Fibroblast of lung (primary cell): ENCODE measurements at regions not wholly inside any gene's neighbourhood (a gene's known extent, or its start where the extent isn't known, plus 50 kb on each side); places are given as distances from the start of the nearest gene placed in this dataset.

ENCODE experiments used
- DNase-seq, 2 donors: peaks; one replicate each; pipeline versions ENCODE4 v3.0.0 to v3.0.0-alpha.2; 2010; ENCODE audit warnings: low read depth in 2 of 2
- H2AFZ ChIP-seq: 2 replicates; pipeline ENCODE4 v1.5.1; 2012; ENCODE audit warnings: low read length, control low read depth, inconsistent platforms
- H3K27ac ChIP-seq: 2 replicates; pipeline ENCODE4 v1.5.1; 2011; ENCODE audit warnings: low read length, control low read depth; ENCODE audit not compliant: insufficient read depth
- H3K27me3 ChIP-seq: 2 replicates; pipeline ENCODE4 v1.5.1; 2011; ENCODE audit warnings: mild to moderate bottlenecking, low read length; ENCODE audit not compliant: control insufficient read depth, insufficient read depth
- H3K36me3 ChIP-seq: 2 replicates; pipeline ENCODE4 v1.5.1; 2011; ENCODE audit warnings: low read length; ENCODE audit not compliant: control insufficient read depth, insufficient read depth
- H3K4me1 ChIP-seq: 2 replicates; pipeline ENCODE4 v1.5.1; 2011; ENCODE audit warnings: low read length; ENCODE audit not compliant: control insufficient read depth, insufficient read depth; ENCODE audit errors: extremely low read depth
- H3K4me2 ChIP-seq: 2 replicates; pipeline ENCODE4 v1.5.1; 2011; ENCODE audit warnings: low read length, control low read depth; ENCODE audit not compliant: insufficient read depth; ENCODE audit errors: extremely low read depth
- H3K4me3 ChIP-seq, 4 experiments: fragments of 200-600 bp in 1 of 4; sonication (generic) in 1 of 4; replicated peaks in 1 of 4; 2 replicates each; pipeline ENCODE4 v1.5.1; 2011 to 2016; ENCODE audit warnings: low read length in 4 of 4, low read depth in 3 of 4, mild to moderate bottlenecking in 3 of 4, control low read depth in 2 of 4, inconsistent platforms in 1 of 4, mixed read lengths in 1 of 4; ENCODE audit not compliant: insufficient read depth in 1 of 4; ENCODE audit errors: control extremely low read depth in 1 of 4
- H3K79me2 ChIP-seq: 2 replicates; pipeline ENCODE4 v1.5.1; 2012; ENCODE audit warnings: mild to moderate bottlenecking, low read length, inconsistent platforms; ENCODE audit not compliant: control insufficient read depth, insufficient read depth
- H3K9ac ChIP-seq: 2 replicates; pipeline ENCODE4 v1.5.1; 2011; ENCODE audit warnings: mild to moderate bottlenecking, low read length, control low read depth; ENCODE audit not compliant: insufficient read depth
- H3K9me3 ChIP-seq: 2 replicates; pipeline ENCODE4 v1.5.1; 2012; ENCODE audit warnings: low read depth, low read length; ENCODE audit not compliant: control insufficient read depth, insufficient read depth
- H4K20me1 ChIP-seq: 2 replicates; pipeline ENCODE4 v1.5.1; 2011; ENCODE audit warnings: low read length; ENCODE audit not compliant: control insufficient read depth, insufficient read depth; ENCODE audit errors: extremely low read depth
- CTCF ChIP-seq, 2 donors: IDR thresholded peaks in 1 of 2; conservative IDR thresholded peaks in 1 of 2; 1 replicate in 1 of 2; 2 replicates in 1 of 2; pipeline ENCODE4 v1.5.1; 2011 to 2012; ENCODE audit warnings: low read length in 2 of 2, control low read depth in 1 of 2, inconsistent platforms in 1 of 2, low read depth in 1 of 2, mild to moderate bottlenecking in 1 of 2
- EZH2 ChIP-seq: IDR thresholded peaks from 2 replicates; pipeline ENCODE4 v1.5.1; 2012; ENCODE audit warnings: low read length, control low read depth, mild to moderate bottlenecking; ENCODE audit errors: missing control alignments

- Histone ChIP-seq H3K4me3 (no peak overlapping the region), H3K4me1 (no peaks in the 10 kb centered on the region), H3K27me3 (no peaks in the 10 kb centered on the region), H4K20me1 (no peaks in the 10 kb centered on the region), H3K9ac (no peak overlapping the region), H3K9me3 (no peaks in the 10 kb centered on the region), H3K4me2 (no peak overlapping the region), H3K27ac (no peak overlapping the region), H3K36me3 (no peaks in the 10 kb centered on the region), H2AFZ (no peak overlapping the region), H3K79me2 (no peaks in the 10 kb centered on the region)
- TF ChIP-seq CTCF (conservative IDR thresholded peaks at IDR 0.05 in 1 of 2, IDR thresholded peaks at IDR 0.05 in 1 of 2; ENCODE audit: low read depth in 1 of 2, low read length in 2 of 2): no peak
- TF ChIP-seq EZH2: no peak
- no peak for DNase-seq
Measured at GRCh38 chr21:17159697-17160096, 353.1 kb upstream of the CXADR start.

DNA sequence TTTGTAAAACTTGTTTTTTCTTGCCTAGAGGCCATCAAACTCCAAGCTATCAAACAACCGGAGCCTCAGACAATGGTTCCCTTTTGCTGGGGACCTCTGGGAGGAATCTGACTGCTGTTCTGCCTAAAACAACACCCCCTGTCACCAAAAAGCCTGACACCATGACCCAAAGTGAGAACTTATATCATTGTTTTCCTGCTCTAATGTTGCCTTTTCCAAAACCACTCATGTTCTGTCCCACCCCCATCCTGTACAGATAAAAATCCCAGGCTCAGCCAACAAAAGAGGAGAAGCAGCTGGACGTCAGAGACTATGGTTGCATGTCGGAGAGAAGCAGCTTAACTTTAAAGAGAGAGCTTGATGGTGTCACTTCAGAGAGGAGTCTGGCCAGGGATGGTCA is 327.2 kb upstream of the CXADR start:
- no peaks in the 10 kb centered on the region for H3K9me3 ChIP-seq
- no peak overlapping the region for H2AFZ ChIP-seq
- no peak for DNase-seq
- no peak overlapping the region for H3K9ac ChIP-seq
- no peak overlapping the region for H3K27ac ChIP-seq
- H3K4me2 ChIP-seq: no peak overlapping the region
- H3K4me3 ChIP-seq: no peak overlapping the region
- H3K4me1 ChIP-seq: no peaks in the 10 kb centered on the region
- no peak for TF ChIP-seq EZH2
- no peak for TF ChIP-seq CTCF (conservative IDR thresholded peaks at IDR 0.05 in 1 of 2, IDR thresholded peaks at IDR 0.05 in 1 of 2; ENCODE audit: low read depth in 1 of 2, low read length in 2 of 2)
- no peaks in the 10 kb centered on the region for H3K36me3 ChIP-seq
- no peaks in the 10 kb centered on the region for H3K79me2 ChIP-seq
- H4K20me1 ChIP-seq: no peaks in the 10 kb centered on the region
- no peaks in the 10 kb centered on the region for H3K27me3 ChIP-seq

GRCh38 chr21:17189963-17190362 is 322.9 kb upstream of the CXADR start:
- H3K4me2 ChIP-seq: no peak overlapping the region
- no peak overlapping the region for H3K27ac ChIP-seq
- H4K20me1 ChIP-seq: no peaks in the 10 kb centered on the region
- H2AFZ ChIP-seq: no peak overlapping the region
- H3K9me3 ChIP-seq: no peaks in the 10 kb centered on the region
- no peaks in the 10 kb centered on the region for H3K27me3 ChIP-seq
- no peak overlapping the region for H3K4me3 ChIP-seq
- TF ChIP-seq EZH2: no peak
- TF ChIP-seq CTCF (conservative IDR thresholded peaks at IDR 0.05 in 1 of 2, IDR thresholded peaks at IDR 0.05 in 1 of 2; ENCODE audit: low read depth in 1 of 2, low read length in 2 of 2): no peak
- H3K36me3 ChIP-seq: no peaks in the 10 kb centered on the region
- H3K4me1 ChIP-seq: no peaks in the 10 kb centered on the region
- DNase-seq: no peak
- no peaks in the 10 kb centered on the region for H3K79me2 ChIP-seq
- H3K9ac ChIP-seq: no peak overlapping the region
